ENCODE measurements at regions not wholly inside any gene's neighbourhood (a gene's known extent, or its start where the extent isn't known, plus 50 kb on each side); places are given as distances from the start of the nearest gene placed in this dataset.

DNA sequence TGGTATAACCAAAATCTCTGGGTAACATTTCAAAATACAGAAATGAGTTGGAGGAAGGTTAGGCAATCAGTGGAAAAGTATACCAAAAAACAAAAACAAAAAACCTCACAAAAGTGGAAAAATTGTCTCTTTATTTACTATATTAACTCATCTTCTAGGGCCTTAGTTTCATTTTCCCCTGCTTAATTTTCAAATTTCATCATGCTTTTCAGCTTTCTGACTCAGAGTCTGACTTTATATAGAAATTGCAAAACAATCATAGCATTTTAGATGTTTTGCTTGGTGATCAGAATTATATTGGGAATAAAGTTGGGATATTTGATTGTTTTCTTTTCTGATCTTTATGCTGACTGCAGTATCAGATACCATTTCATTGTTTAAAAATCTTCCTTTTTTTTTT lies 257.0 kb upstream of the PRR16 start (continued):
- TF ChIP-seq, protein P1, sequence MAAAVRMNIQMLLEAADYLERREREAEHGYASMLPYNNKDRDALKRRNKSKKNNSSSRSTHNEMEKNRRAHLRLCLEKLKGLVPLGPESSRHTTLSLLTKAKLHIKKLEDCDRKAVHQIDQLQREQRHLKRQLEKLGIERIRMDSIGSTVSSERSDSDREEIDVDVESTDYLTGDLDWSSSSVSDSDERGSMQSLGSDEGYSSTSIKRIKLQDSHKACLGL (CRISPR knock-in tag; IDR thresholded peaks at IDR 0.05; ENCODE audit: borderline replicate concordance, poor library complexity, severe bottlenecking): no peak
- no peak for TF ChIP-seq MCM3 (IDR thresholded peaks at IDR 0.05)

GRCh38 chr5:120217001-120217400 lies 247.1 kb upstream of the PRR16 start:
- H3K4me2 ChIP-seq (ENCODE audit: insufficient read depth, low read length): no peak overlapping the region
- 0% methylated on average over 2 of the region's 2 CpGs for WGBS (ENCODE audit: insufficient coverage, low coverage, missing lambda C conversion rate)
- TF ChIP-seq ILK (tag; IDR thresholded peaks at IDR 0.05; ENCODE audit: borderline replicate concordance, low read depth) (no peak), MAFG (tag; conservative IDR thresholded peaks at IDR 0.05) (no peak), ZNF311 (CRISPR knock-in tag; IDR thresholded peaks at IDR 0.05) (no peak), ZNF436 (CRISPR knock-in tag; IDR thresholded peaks at IDR 0.05) (no peak), ZNF253 (CRISPR knock-in tag; conservative IDR thresholded peaks at IDR 0.05) (no peak), SIRT6 (IDR thresholded peaks at IDR 0.05; ENCODE audit: low read depth, low read length) (no peak), HIVEP1 (CRISPR knock-in tag; IDR thresholded peaks at IDR 0.05) (no peak), ETV6 (IDR thresholded peaks at IDR 0.05; ENCODE audit: borderline replicate concordance in 1 of 2, low read depth in 2 of 2, low read length in 1 of 2) (no peak), ETV6 (CRISPR knock-in tag; IDR thresholded peaks at IDR 0.05; ENCODE audit: borderline replicate concordance) (no peak), POLR2A (conservative IDR thresholded peaks at IDR 0.05) (no peak), ZNF668 (CRISPR knock-in tag; IDR thresholded peaks at IDR 0.05) (no peak), ZBTB11 (CRISPR knock-in tag; IDR thresholded peaks at IDR 0.05) (no peak)
- TF ChIP-seq, protein P2, sequence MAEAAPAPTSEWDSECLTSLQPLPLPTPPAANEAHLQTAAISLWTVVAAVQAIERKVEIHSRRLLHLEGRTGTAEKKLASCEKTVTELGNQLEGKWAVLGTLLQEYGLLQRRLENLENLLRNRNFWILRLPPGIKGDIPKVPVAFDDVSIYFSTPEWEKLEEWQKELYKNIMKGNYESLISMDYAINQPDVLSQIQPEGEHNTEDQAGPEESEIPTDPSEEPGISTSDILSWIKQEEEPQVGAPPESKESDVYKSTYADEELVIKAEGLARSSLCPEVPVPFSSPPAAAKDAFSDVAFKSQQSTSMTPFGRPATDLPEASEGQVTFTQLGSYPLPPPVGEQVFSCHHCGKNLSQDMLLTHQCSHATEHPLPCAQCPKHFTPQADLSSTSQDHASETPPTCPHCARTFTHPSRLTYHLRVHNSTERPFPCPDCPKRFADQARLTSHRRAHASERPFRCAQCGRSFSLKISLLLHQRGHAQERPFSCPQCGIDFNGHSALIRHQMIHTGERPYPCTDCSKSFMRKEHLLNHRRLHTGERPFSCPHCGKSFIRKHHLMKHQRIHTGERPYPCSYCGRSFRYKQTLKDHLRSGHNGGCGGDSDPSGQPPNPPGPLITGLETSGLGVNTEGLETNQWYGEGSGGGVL (CRISPR knock-in tag; IDR thresholded peaks at IDR 0.05): no peak
- TF ChIP-seq, protein P3, sequence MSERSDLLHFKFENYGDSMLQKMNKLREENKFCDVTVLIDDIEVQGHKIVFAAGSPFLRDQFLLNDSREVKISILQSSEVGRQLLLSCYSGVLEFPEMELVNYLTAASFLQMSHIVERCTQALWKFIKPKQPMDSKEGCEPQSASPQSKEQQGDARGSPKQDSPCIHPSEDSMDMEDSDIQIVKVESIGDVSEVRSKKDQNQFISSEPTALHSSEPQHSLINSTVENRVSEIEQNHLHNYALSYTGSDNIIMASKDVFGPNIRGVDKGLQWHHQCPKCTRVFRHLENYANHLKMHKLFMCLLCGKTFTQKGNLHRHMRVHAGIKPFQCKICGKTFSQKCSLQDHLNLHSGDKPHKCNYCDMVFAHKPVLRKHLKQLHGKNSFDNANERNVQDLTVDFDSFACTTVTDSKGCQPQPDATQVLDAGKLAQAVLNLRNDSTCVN (CRISPR knock-in tag; IDR thresholded peaks at IDR 0.05): no peak

More at GRCh38 chr5:120217001-120217400, 247.1 kb upstream of the PRR16 start:
- Histone ChIP-seq H3K27me3 (ENCODE audit: control insufficient read depth in 2 of 2, insufficient read depth in 2 of 2, low read length in 2 of 2) (no peaks in the 10 kb centered on the region), H3K4me1 (replicated peaks in 1 of 2; ENCODE audit: control insufficient read depth in 2 of 2, insufficient read depth in 2 of 2, low read length in 2 of 2) (no peaks in the 10 kb centered on the region), H3K27ac (ENCODE audit: extremely low read depth, low read depth, low read length) (no peak overlapping the region), H4K20me1 (replicated peaks; ENCODE audit: control insufficient read depth, insufficient read depth, low read length) (no peaks in the 10 kb centered on the region), H3K79me2 (ENCODE audit: control insufficient read depth, insufficient read depth, low read length) (no peaks in the 10 kb centered on the region), H3K9me1 (ENCODE audit: control insufficient read depth, insufficient read depth, low read length) (no peaks in the 10 kb centered on the region), H3K4me3 (no peak overlapping the region), H3K9me3 (replicated peaks; ENCODE audit: control insufficient read depth, insufficient read depth, low read depth, low read length) (no peaks in the 10 kb centered on the region), H3K9ac (ENCODE audit: insufficient read depth in 1 of 2, low read depth in 2 of 2, low read length in 2 of 2) (no peak overlapping the region), H3K36me3 (ENCODE audit: control insufficient read depth, insufficient read depth, low read length) (no peaks in the 10 kb centered on the region), H2AFZ (ENCODE audit: low read depth, low read length) (no peak overlapping the region)
- FAIRE-seq (no peak), DNase-seq (ENCODE audit: extremely low read depth in 1 of 4, low spot score in 3 of 4) (no peak), ATAC-seq (no peak)
- ChIA-PET CTCF (ENCODE audit: low intra/inter-chr PET ratio) (no interaction called here), POLR2A (no interaction called here)
- intact Hi-C loops (cut with micrococcal nuclease): no loop called here
- BruUV-seq (replicated peaks): no TSS peak
- in situ Hi-C loops (cut with MboI): no loop called here

Measured in K562 (cell line).